SU-DHL-6 (cell line): ENCODE measurements at regions not wholly inside any gene's neighbourhood (a gene's known extent, or its start where the extent isn't known, plus 50 kb on each side); places are given as distances from the start of the nearest gene placed in this dataset.

Experiments used
- CTCF ChIP-seq: fragments of 200-600 bp; sonication (generic); IDR thresholded peaks from one replicate; pipeline ENCODE4 v1.5.1; 2017; ENCODE audit warnings: antibody characterized with exemption, mild to moderate bottlenecking, low read length, moderate library complexity; ENCODE audit not compliant: insufficient read depth, poor library complexity, severe bottlenecking
- EZH2phosphoT487 ChIP-seq: fragments of 200-600 bp; sonication (generic), shearing (Covaris generic); conservative IDR thresholded peaks from 2 replicates; pipeline ENCODE4 v1.6.1; 2018; ENCODE audit warnings: mild to moderate bottlenecking, antibody characterized with exemption, low read length, moderate library complexity, mixed read lengths

GRCh38 chr5:4232084-4232483 lies 636.5 kb downstream of the IRX1 start:
- TF ChIP-seq CTCF = no peak
- TF ChIP-seq EZH2phosphoT487 = no peak
